ENCODE measurements at regions not wholly inside any gene's neighbourhood (a gene's known extent, or its start where the extent isn't known, plus 50 kb on each side); places are given as distances from the start of the nearest gene placed in this dataset.

DNA sequence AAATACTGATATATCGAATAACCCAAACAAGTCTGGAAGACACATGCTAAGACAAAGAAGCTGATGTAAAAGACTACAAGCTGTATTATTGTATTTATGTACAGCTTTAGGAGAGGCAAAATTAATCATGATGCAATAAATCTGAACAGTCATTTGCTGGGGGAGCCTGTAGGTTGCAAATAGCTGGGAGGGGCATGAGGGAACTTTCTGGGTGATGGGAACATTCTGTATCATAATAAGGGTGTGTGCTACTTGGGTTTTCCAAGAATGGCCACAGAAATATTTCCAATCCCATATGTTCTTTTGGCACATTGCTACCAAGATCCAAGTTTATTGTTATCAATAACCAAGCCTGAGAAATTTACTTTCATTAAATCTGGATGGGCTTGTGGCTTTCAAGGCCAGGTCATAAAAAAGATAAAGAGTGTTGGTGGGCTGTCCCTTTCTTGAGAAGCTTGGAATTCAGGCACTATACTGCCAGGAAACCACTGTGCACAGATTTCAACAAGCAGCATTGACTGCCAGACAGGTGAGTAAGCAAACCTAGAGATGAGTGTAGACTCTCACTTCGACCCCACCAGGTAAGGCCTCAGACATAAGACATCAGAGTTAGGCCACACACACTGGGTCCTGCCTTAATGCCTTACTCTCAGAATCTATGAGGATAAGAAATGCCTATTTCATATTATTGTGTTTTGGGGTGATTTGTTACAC, 629.7 kb upstream of the FZD8 start:
- no peak for DNase-seq

DNA sequence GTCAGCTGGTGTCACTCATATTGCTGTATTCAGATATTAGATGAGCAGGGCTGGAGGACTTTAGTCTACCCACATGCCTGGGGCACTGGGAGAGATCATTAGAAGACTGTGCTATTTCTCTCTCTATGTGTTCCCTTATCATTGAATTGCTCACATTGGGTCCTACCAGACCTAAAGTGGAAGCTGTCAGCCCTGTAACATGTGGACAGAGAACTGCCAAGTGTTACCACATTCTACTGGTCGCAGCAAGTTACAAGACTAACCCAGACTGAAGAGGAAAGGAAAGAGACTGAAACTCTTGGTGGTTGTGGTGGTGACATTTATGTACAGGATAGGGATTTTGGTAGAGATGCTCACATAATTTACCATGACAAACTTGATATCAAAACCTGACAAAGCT, 627.1 kb upstream of the FZD8 start:
- no peak for DNase-seq

DNA sequence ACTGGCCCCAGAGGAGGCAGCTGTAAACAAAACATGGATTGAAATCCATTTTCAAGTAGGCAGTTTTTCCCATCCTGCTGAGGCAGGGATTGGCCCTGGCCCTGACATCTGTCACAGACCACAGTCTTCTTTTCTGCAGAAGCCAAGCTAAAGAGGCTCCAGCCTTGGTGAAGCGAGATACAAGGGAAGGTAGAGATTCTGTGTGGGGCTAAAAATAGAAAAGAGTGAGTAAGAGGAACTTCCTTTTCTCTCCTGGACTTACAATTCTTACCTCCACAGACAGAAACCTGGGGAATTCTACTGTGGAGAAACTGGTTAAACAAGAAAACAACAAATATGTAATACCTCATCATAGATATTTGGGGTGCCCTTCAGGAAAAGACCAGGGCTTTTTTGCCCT, 624.8 kb upstream of the FZD8 start:
- no peak for DNase-seq

DNA sequence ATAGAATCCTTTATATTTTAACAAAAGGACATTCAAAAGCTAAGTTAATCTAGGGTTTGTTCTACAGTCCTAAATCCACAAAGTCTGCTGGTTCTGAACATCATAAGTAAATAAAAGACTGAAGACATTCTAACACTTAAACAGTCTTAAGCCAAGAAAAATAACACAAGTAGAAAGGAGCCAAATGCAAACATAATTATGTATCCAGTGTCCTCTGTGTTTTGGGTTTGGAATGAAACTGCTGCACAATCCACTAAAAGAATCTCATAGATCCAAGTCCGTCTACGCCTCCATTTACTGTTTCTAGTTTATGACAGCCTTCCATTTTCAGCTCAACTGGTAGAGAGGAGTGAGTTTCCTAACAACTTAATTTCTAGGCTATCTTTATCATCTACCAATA, 623.6 kb upstream of the FZD8 start:
- no peak for DNase-seq

DNA sequence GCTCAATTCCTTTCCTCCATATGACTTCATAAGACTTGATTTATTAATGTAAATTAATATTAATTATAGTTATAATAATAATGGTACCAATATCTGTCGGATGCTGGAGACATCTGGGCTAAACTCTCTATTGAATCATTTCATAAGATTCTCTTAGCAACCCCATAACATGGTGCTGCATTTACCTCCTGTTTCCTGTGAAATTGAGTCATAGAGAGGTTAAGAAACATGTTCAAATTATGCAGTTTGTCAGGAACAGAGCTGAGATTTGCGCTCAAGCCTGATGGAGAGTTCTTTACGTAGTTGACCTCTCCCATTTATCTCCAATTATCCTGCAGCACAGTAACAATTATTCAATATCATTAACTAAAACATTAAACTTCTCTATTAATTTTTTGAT, 621.8 kb upstream of the FZD8 start:
- DNase-seq, result no peak

DNA sequence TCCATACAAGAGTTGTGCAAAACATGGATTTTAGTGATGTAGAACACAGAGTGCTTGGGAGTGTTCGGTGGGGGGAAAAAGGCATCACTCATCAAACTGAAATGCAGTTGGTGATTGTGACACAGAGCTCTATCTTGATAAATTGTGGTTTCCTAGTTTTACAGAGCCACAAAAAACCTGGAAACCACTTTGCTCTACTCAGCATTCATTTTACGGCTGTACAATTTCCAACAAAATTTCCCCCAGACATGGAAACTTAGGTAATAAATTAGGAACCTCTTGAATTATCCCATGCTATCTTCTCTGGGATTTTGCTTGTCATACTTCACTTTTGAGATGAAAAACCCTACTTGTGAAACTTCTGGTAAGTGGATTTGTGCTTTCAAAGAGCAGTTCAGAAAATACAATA, 614.9 kb upstream of the FZD8 start:
- DNase-seq, result no peak

DNA sequence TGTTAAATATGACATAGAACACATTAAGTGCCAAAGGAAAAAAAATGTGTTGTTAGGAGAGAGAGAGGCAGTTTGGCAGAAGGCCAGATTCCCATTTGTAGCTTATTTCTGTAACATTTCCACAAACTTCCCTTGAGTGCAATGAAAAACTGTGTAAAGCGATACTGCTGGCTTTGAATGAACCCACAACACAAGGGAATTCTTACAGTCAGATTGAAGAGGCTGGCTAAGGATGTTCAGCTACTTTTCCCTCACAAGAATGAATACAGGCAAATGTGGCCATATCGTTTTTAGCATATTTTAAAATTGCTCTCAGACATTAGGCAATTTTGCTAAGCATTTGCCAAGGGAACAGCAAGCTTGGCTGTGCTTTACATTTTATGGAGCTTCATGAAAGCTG, 614.1 kb upstream of the FZD8 start:
- no peak for DNase-seq

DNA sequence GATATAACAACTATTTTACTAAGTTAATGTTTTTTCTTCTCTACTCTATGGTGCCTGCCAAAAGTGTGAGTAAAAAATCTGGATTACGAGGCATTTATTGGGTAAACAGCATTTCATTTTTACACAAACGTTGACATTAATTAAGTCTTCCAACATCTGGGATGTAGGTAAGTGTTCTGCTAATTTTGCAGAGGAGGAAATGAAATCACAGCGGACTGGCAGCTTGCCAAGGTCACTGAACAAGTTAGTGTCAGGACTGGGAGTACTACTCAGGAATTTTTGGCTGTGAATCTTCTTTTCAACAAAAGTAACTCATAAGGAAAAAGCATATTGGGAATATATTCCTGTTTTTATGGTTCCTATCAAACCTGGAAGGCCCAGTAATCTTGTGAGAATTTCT, 612.1 kb upstream of the FZD8 start:
- no peak for DNase-seq

DNA sequence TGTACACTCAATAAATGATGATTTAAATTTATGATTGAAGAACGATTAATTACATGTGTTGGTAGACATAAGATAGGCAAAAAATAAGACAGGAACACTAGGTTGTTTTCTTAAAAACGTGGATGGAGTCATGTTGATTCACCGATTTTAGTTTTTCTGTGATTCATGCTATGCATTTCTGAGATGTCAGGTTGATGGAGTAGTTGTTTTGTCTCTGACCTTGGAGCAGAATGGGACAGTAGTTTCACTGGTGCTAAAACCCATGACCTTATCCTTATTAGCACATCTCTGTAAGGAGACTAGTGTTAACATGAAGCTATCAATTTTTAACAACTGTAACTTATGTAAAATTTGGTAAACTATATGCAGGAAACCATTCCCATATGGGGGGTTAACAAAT, 611.6 kb upstream of the FZD8 start:
- DNase-seq, result no peak

DNA sequence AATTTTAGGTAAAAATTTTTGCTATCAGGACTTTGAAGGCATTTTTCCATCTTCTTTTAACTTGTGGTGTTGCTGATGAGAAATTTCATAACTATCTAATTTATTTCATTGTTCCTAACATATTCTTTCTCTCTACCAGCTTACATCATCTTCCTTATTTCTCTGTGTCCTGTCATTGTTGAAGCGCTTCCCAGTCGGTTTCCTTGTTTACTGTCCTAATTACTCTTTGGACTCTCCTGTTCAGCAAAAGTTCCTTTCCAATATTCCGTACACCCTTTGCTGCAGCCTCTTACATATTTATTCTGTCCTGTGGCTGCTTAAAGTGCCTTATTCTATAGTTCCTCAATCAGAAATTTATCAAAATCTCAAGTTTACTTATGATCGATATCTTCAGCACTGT, 609.0 kb upstream of the FZD8 start:
- no peak for DNase-seq

DNA sequence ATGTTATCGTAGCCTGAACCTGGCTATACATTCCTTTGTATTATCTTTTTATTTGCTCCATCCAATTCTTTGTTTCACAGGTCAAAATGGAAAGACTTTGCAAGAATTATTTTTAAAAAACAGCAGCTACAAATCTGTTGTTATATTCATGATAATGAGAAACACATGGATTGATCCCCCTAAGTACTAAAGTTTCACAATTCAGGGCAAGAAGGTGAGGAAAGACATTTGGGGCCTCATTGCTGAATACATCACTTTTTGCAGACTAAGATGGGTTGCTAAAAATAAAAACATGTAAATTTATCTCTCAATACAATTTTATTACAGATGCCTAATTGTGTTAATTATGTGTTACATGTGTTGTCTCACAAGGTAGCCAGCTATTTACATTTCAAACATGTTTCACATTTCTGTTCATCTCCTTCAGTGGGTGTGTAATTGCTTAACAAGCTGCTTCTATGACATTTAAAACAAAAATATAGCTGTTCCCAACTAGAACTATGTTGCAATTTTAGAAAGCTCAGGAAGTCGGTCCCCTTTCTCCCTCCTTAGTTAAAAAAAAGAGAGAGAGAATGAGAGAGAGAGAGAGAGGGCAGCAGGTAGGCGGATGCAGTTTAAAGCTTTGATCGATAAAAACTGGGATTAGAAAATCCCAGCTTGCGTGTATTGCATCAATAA, 606.3 kb upstream of the FZD8 start:
- no peak for DNase-seq

DNA sequence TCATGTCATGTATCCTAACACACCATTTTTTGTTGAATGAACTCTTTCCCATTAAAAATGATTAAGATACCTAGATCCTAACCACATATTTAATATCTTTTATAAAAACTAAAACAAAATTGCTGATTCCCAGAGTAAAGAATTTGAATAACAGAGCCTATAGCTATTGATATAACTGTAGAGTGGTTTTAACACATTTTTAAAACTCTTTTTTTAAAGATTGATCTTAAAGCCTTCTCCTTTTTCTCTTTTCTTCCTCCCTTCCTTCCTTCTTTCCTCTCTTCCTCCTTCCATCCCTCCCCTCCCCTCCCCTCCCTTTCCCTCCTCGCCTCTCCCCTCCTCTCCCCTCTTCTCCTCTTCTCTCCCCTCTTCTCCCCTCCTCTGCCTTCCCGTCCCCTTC, 605.4 kb upstream of the FZD8 start:
- DNase-seq, result no peak

DNA sequence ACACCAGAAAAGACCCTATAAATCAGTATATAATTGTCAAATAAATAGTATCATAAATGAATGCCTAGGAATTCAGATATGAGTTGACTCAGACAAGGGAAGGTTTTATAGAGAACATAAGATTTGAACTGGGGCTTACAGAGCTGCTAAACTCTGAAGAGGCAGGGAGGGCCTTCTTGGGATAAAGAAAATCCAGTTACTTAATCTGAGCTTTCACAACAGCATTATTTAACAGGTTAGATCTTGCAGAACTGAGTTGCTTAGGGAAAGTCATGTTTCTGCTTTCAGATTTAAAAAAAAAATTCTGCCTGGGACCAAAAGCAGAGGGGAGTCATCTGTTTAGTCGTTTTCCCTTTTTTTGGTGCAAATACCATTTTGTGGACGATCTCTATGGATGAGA, 594.8 kb upstream of the FZD8 start:
- DNase-seq, result no peak

DNA sequence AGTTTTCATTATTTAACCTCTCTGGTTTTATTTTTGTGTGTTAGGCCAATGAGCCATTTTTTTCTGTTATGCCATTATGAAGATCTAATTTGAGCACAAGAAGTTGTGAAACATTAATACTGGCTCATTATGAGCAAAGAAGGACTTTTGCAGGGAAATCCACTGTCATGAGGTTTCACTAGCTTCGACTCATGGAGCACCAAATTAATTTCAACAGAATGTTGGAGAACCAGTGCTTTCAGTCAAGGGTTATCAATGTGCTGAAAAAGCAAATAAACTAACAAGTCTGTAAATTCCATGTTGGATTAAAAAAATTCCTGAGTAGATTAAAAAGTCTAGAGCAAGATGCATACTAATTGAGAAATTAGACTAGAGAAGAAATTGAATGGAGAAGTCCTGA, 594.2 kb upstream of the FZD8 start:
- DNase-seq, result no peak

DNA sequence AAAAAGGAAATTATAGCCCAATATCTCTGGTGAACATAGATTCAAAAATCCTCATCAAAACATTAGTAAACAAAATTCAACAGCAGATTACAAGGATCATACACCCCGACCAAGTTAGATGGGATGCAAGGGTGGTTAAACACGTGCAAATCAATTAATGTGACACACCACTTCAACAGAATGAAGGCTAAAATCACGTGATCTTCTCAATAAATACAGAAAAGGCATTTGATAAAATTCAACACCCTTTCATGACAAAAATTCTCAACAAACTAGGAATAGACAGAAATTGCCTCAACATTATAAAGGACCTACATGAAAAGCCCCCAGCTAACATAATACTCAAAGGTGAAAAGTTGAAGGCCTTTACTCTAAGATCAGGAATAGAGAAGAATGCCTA, 590.8 kb upstream of the FZD8 start:
- no peak for DNase-seq

DNA sequence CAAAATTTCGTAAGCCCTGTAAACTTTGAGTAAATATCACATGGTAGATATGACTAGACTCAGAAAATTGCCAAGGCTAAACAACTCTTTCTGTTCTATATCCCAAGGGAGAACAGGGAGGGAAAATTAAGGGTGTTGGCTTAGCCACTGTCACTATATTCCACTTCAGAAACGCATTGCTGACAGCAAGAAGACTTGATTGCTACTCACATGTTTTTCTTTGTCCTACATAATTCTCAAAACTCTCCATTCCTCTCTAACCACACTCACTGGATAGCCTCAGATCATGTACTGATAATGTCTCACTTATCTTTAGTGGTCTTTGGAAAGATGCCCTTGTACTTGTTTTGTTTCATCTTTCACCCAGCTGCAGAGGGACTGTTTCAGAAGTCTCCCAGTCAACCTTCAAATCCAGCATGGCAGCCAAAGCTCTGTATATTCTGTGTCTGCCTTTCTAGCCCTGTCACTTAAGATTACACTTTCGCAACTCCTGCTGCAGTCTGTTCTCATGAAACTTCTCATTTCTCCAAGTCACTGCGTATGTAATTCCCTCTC, 582.4 kb upstream of the FZD8 start:
- no peak for DNase-seq

DNA sequence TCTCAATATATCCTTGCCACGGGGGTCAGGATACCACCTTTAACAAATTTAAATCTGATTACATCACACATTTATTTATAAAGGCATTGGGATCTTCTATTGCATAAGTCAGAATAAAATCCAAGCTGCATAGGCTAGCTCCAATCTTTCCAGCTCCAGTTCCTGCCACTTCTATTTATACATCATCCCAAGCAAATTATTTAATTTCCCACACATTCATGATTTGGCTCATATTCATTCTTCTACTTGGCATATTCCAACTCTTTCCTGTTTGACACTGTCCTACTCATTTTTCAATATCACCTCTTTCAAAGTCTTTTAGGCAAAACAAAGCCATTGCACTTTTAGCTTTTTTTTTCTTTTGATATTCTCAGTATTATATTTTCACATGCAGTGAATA, 579.0 kb upstream of the FZD8 start:
- no peak for DNase-seq

DNA sequence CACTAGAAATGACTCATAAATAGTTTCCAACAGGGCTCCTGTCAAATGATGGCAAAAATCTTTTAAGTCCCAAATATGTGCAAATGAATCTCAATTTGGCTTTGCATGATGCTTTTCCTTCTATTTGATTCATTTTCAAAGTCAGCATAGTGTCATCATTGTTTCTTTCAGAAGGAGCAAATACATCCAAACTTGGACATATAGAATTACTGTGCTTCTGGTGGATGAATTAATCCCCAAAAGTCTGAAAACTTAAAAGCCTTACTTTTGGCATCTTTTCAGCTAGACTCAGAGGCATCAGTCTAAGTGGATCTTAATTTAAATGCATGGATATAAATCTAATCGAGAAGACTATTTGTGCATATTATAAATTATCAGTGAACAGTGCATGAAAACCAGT, 578.1 kb upstream of the FZD8 start:
- DNase-seq, result no peak

DNA sequence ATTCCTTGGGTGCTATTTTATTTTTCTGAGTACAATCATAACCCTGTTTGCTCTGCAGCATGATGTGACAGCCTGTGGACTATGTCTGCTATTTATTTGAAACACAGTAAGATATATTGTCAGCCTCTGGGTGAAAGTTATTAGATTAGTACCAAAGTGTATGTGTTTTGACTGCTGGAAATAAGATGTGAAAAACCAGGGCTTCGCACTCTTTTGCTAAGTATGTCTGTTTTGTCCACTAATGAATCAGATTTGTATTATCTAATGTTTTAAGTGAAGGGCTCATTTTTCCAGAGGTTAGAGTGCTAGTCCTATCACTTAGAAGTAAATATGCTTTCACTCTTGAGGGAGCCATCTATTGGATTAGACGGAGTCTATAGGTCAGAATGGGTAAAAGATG, 569.8 kb upstream of the FZD8 start:
- no peak for DNase-seq

DNA sequence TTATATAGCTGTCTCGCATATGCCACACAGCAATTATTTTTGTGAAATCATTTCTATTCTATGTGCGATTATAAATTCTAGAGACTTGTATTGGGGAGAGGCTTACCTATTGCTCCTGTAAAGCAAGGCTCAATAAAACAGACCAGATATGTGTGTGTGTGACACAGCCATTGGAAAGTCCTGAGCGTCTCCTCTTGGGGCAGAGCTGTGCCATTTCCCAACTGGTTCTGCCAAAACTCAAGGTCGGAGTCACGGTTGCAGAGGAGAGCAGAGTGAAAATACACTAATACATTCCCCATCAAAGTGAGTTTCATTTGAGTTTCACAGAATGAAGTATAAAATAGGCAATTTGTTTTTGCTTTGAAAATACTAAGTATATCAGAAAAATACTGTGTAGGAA, 567.4 kb upstream of the FZD8 start:
- no peak for DNase-seq

DNA sequence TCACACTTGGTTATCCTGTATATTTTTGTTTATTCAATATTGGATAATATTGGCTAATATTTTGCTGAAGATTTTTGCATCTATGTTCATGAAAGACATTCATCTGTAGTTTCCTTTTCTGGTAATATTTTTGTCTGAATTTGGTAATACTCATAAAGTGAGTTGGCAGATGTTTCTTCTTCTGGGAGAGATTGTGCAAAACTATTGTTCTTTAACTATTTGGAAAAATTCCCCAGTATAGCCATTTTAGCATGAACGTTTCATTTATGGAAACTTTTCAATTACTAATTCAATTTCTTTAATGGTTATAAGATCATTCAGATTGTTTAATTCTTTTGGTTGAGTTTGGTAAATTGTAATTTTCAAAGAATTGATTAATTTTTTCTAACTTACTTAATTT, 560.8 kb upstream of the FZD8 start:
- no peak for DNase-seq

DNA sequence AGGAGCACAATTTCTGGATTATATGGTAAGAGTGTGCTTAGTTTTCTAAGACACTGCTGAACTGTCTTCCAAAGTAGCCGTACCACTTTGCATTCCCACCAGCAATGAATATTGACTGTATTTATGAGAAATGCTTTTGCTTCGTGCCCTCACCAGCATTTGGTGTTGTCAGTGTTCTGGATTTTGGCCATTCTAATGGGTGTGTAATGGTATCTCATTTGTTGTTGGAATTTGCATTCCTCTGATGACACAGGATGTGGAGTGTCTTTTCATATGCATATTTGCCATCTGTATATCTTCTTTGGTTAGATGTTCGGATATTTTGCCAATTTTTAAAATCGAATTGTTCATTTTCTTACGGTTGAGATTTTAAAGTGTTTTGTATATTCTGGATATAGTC, 558.5 kb upstream of the FZD8 start:
- DNase-seq, result no peak

DNA sequence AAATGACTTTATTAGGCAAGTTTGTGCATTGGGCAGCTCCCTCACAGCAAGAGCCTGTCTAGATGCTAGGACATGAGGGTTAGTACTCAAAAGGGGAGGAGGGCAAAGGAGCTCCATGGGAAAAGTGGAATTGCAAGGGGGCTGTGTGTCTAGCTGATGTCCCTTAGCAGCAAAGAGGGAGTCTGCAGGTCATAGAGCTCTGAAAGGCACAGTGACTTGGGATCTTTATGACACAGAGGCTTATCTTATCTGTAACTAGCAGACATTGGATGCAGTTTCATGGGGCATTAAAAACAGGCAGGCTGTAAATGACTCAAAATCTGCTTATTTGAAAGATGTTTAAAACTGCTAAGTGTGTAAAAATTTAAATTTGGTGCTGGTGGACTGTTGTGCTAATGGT, 556.2 kb upstream of the FZD8 start:
- DNase-seq, result no peak

DNA sequence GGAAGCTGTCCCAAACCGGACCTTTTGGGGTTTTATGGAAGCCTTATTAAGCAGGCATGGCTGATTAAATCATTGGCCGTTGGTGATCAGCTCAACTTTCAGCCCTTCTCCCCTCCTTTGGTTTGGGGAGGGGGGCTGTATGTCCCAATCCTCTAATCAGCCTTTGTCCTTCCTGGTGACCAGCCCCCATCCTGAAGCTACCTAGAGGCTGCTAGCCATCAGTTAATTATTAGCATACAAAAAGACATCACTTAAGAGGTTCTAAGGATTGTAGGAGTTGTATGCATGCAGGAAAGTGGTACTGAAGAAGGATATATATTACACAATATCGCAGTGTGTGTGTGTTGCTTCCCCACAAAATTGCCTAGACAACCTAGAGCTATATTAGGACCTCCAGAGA, 553.3 kb upstream of the FZD8 start:
- DNase-seq, result no peak

DNA sequence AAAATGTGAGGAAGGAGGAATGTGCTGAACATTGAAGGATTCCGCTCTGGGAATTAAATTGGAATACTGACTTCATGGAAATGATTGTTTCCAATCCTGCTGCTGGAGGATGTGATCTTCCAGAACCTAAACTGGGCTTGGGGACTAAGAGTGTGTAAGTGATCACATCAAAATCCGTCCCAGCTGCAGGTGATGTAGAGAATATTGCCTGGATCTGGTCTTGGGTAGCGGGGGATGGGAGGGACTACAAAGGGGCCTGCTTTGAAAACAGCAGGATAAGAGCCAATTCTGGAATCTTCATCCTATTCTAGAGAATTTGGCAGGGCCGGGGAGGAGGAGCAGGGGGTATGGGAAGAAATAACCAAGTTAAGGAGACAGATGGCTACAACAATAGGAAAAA, 552.2 kb upstream of the FZD8 start:
- no peak for DNase-seq

Measured in inflammatory macrophage (primary cell).